Prostate gland (tissue), 2 donors: ENCODE measurements at regions not wholly inside any gene's neighbourhood (a gene's known extent, or its start where the extent isn't known, plus 50 kb on each side); places are given as distances from the start of the nearest gene placed in this dataset.

Source experiments
- DNase-seq: peaks from one replicate; pipeline ENCODE4 v3.0.0-alpha.2; 2019; ENCODE audit warnings: low spot score
- H3K27ac ChIP-seq, 2 donors: fragments of 200-600 bp; sonication (generic); 2 replicates each; pipeline ENCODE4 v1.5.1; 2017 to 2019
- H3K27me3 ChIP-seq: fragments of 200-600 bp; sonication (generic); replicated peaks from 2 replicates; pipeline ENCODE4 v1.5.1; 2019; ENCODE audit not compliant: insufficient read depth
- H3K36me3 ChIP-seq, 2 donors: fragments of 200-600 bp; sonication (generic); 1 replicate in 1 of 2; 2 replicates in 1 of 2; pipeline versions ENCODE4 v1.5.1 to v1.8.1; 2017 to 2019
- H3K4me1 ChIP-seq: fragments of 200-600 bp; sonication (generic); replicated peaks from 2 replicates; pipeline ENCODE4 v1.5.1; 2019
- H3K4me3 ChIP-seq, 2 donors: fragments of 200-600 bp; sonication (generic); 2 replicates each; pipeline ENCODE4 v1.5.1; 2017 to 2019
- H3K9me3 ChIP-seq: fragments of 200-600 bp; sonication (generic); 2 replicates; pipeline ENCODE4 v1.5.1; 2017
- CTCF ChIP-seq, 4 experiments: fragments of 200-600 bp in 2 of 4; fragments of 450-650 bp in 2 of 4; sonication (generic) in 2 of 4; IDR thresholded peaks; 1 replicate in 3 of 4; 2 replicates in 1 of 4; pipeline ENCODE4 v1.5.1; 2016 to 2019; ENCODE audit warnings: antibody characterized with exemption in 4 of 4, mild to moderate bottlenecking in 2 of 4, moderate library complexity in 2 of 4
- POLR2A ChIP-seq: fragments of 450-650 bp; IDR thresholded peaks from one replicate; pipeline ENCODE4 v1.6.1; 2016; ENCODE audit warnings: antibody characterized with exemption, mild to moderate bottlenecking
- POLR2AphosphoS5 ChIP-seq: sonication (generic); formaldehyde crosslinking; IDR thresholded peaks from one replicate; pipeline ENCODE4 v1.6.1; 2017; ENCODE audit warnings: antibody characterized with exemption
- WGBS: methylation state at CpG from one replicate; pipeline ENCODE4 v1.1.5; 2018; 5-methylcytosine and 5-hydroxymethylcytosine counted together
- intact Hi-C: fragments of 100-400 bp; cut with DNase I; formaldehyde crosslinking; loops from one replicate; pipeline ENCODE4 v1.14.2; 2022

- DNase-seq: no peak
- no peak for TF ChIP-seq POLR2AphosphoS5
- no peak for TF ChIP-seq POLR2A
- TF ChIP-seq CTCF (IDR thresholded peaks at IDR 0.05): no peak
- Histone ChIP-seq H3K9me3 (no peaks in the 10 kb centered on the region), H3K4me1 (no peaks in the 10 kb centered on the region), H3K27me3 (no peaks in the 10 kb centered on the region), H3K36me3 (no peaks in the 10 kb centered on the region), H3K27ac (no peak overlapping the region), H3K4me3 (no peak overlapping the region)
- intact Hi-C loops: no loop called here
- WGBS: 47% methylated on average over 2 of the region's 2 CpGs
Observed at GRCh38 chr2:12795851-12796250, 79.1 kb downstream of the TRIB2 start.

- WGBS: 55% methylated on average over 4 of the region's 4 CpGs
- no peaks in the 10 kb centered on the region for H3K36me3 ChIP-seq
- intact Hi-C loops: no loop called here
- H3K27ac ChIP-seq: no peak overlapping the region
- no peaks in the 10 kb centered on the region for H3K9me3 ChIP-seq
- TF ChIP-seq CTCF (IDR thresholded peaks at IDR 0.05) (no peak), POLR2AphosphoS5 (no peak), POLR2A (no peak)
- H3K4me3 ChIP-seq: no peak overlapping the region
- no peak for DNase-seq
- no peaks in the 10 kb centered on the region for H3K4me1 ChIP-seq
- H3K27me3 ChIP-seq: no peaks in the 10 kb centered on the region
Observed at GRCh38 chr2:12796657-12797056, 79.9 kb downstream of the TRIB2 start.

- WGBS: 34% methylated on average over 3 of the region's 3 CpGs
- Histone ChIP-seq H3K4me3 (no peak overlapping the region), H3K9me3 (no peaks in the 10 kb centered on the region), H3K27ac (no peak overlapping the region), H3K4me1 (no peaks in the 10 kb centered on the region), H3K36me3 (no peaks in the 10 kb centered on the region), H3K27me3 (no peaks in the 10 kb centered on the region)
- TF ChIP-seq POLR2AphosphoS5 (peak; percentile 24), CTCF (IDR thresholded peaks at IDR 0.05) (no peak)
- DNase-seq: no peak
- intact Hi-C loops: no loop called here
Observed at GRCh38 chr2:12797815-12798214, 81.1 kb downstream of the TRIB2 start.

GRCh38 chr2:12803607-12804006, 86.9 kb downstream of the TRIB2 start:
- Histone ChIP-seq H3K4me1 (no peaks in the 10 kb centered on the region), H3K27ac (no peak overlapping the region), H3K36me3 (no peaks in the 10 kb centered on the region), H3K27me3 (no peaks in the 10 kb centered on the region), H3K4me3 (no peak overlapping the region), H3K9me3 (no peaks in the 10 kb centered on the region)
- intact Hi-C loops: no loop called here
- TF ChIP-seq POLR2AphosphoS5: no peak
- no peak for TF ChIP-seq CTCF (IDR thresholded peaks at IDR 0.05)
- no peak for TF ChIP-seq POLR2A
- DNase-seq: no peak

- no peak for TF ChIP-seq CTCF (IDR thresholded peaks at IDR 0.05)
- no peak for TF ChIP-seq POLR2A
- no peak for TF ChIP-seq POLR2AphosphoS5
- no peak overlapping the region for H3K4me3 ChIP-seq
- 46% methylated on average over 2 of the region's 2 CpGs for WGBS
- no peaks in the 10 kb centered on the region for H3K36me3 ChIP-seq
- no peaks in the 10 kb centered on the region for H3K9me3 ChIP-seq
- intact Hi-C loops: no loop called here
- H3K4me1 ChIP-seq: no peaks in the 10 kb centered on the region
- no peaks in the 10 kb centered on the region for H3K27me3 ChIP-seq
- no peak overlapping the region for H3K27ac ChIP-seq
- no peak for DNase-seq
Observed at GRCh38 chr2:12804091-12804856, 87.5 kb downstream of the TRIB2 start.
